Cerebellar nuclear complex (tissue), 1 donor: ENCODE measurements at regions not wholly inside any gene's neighbourhood (a gene's known extent, or its start where the extent isn't known, plus 50 kb on each side); places are given as distances from the start of the nearest gene placed in this dataset.

Experiments used
- DNase-seq, 2 experiments: peaks; one replicate each; lab custom pipeline; 2025; lab: John Stamatoyannopoulos, UW

GRCh38 chr4:1463088-1463926, 57.1 kb upstream of the NKX1-1 start:
- no peak for DNase-seq

GRCh38 chr4:1462768-1463075, 56.5 kb upstream of the NKX1-1 start:
- DNase-seq = no peak

- no peak for DNase-seq
Measured at GRCh38 chr4:1462009-1462767, 55.9 kb upstream of the NKX1-1 start.

DNA sequence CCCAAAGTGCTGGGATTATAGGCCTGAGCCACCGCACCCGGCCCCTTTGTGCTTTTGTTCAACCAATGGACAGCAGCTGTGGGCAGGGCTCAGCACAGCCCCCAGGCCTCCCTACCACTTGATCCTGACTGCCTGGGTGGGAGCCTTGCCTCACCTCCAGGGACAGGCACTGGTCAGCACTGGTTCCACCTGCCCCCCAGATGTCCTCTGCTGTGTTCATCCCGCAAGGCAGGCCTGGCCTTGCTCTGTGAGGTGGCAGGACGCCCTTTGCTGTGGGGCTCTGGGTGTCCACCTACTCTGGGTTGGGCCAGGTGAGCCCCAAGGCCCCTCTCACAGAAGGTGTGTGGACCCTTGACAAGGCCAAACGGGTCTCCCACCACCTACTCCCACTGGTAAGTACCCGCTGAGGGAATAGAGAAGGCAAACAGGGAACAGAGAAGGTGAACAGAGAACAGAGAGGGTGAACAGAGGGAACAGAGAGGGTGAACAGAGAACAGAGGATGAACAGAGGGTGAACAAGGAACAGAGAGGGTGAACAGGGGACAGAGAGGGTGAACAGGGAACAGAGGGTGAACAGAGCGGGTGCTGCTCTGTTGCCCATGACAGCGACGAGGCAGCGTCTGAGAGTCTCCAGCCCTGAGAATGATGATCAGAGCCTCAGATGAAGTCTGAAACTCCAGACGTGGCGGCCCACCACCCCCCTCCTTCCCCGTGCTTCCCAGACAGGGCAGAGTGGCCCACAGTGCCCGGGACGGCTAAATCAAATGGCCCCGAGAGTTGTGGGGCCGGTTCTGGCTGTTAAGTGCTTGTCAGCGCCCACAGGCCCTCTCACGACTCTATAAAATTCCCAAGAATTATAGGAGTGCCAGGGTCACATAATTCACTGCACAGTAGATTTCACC, 55.0 kb upstream of the NKX1-1 start:
- no peak for DNase-seq

DNA sequence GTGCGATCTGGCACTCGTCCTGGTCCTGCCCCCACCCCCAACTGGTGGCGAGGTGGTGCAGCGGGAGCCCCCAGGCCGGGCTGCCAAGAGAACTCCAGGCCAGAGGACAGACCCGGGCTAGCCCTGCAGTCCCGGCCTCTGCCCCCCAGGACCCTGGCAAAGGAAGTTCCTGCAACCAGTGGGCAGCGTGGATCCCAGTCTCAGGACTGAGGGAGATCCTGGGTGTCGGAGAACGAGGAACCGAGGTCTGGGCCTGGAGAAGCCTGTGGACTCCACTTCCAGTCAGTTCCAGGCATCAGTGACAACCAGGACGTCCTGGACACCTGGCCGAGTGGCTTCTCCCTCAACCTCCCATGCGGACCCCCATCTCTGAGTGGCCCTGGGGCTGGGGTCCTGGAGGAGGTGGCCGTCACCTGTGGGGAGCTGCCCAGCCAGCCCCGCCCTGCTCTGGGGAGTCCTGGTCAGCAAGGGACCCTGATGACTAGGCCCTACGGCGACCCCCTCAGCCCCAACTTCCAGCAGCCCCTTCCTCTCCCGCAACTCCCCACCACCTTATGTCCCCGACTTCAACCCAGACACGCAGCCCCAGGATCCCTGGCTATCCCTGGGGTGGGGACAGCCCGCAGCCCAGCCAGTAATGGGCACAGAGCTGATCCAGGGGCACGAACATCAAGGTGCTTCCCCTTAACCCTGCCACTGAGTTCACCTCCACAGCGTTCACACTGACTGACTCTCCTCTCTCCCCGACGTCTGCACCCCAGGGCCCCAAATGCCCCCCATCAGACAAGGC, 53.7 kb upstream of the NKX1-1 start:
- DNase-seq = no peak

GRCh38 chr4:1459081-1459721, 53.0 kb upstream of the NKX1-1 start:
- DNase-seq = no peak

GRCh38 chr4:1458581-1458980, 52.3 kb upstream of the NKX1-1 start:
- DNase-seq = no peak
